Osteoblast (primary cell): ENCODE measurements at regions not wholly inside any gene's neighbourhood (a gene's known extent, or its start where the extent isn't known, plus 50 kb on each side); places are given as distances from the start of the nearest gene placed in this dataset.

Source experiments
- DNase-seq: peaks from one replicate; pipeline ENCODE4 v3.0.0; 2011; ENCODE audit warnings: low spot score, mixed read lengths; ENCODE audit not compliant: insufficient read length; ENCODE audit errors: missing footprints
- H2AFZ ChIP-seq: 2 replicates; pipeline ENCODE4 v1.6.0; 2011; ENCODE audit warnings: mild to moderate bottlenecking, low read length
- H3K27ac ChIP-seq: 2 replicates; pipeline ENCODE4 v1.5.1; 2011; ENCODE audit warnings: mild to moderate bottlenecking, low read depth, low read length, moderate library complexity
- H3K27me3 ChIP-seq: 2 replicates; pipeline ENCODE4 v1.6.0; 2012; ENCODE audit warnings: mild to moderate bottlenecking, control low read depth, inconsistent platforms, low read length, moderate library complexity; ENCODE audit not compliant: insufficient read depth
- H3K36me3 ChIP-seq: 2 replicates; pipeline ENCODE4 v1.5.1; 2011; ENCODE audit warnings: mild to moderate bottlenecking, low read length, control low read depth, moderate library complexity; ENCODE audit not compliant: insufficient read depth
- H3K4me1 ChIP-seq: 2 replicates; pipeline ENCODE4 v1.5.1; 2011; ENCODE audit warnings: mild to moderate bottlenecking, low read length, control low read depth, moderate library complexity; ENCODE audit not compliant: insufficient read depth
- H3K4me2 ChIP-seq: 2 replicates; pipeline ENCODE4 v1.6.0; 2011; ENCODE audit warnings: mild to moderate bottlenecking, low read length; ENCODE audit not compliant: insufficient read depth
- H3K4me3 ChIP-seq: fragments of 200-600 bp; sonication (generic); 3 replicates; pipeline ENCODE4 v1.5.1; 2012; ENCODE audit warnings: mild to moderate bottlenecking, low read length, inconsistent platforms; ENCODE audit not compliant: insufficient read depth
- H3K79me2 ChIP-seq: 2 replicates; pipeline ENCODE4 v1.6.0; 2012; ENCODE audit warnings: mild to moderate bottlenecking, low read length, control low read depth, inconsistent platforms; ENCODE audit not compliant: insufficient read depth
- H3K9me3 ChIP-seq: 2 replicates; pipeline ENCODE4 v1.5.1; 2011; ENCODE audit warnings: low read depth, low read length, control low read depth
- H4K20me1 ChIP-seq: 2 replicates; pipeline ENCODE4 v1.6.0; 2012; ENCODE audit warnings: mild to moderate bottlenecking, low read length, control low read depth; ENCODE audit not compliant: insufficient read depth
- TF ChIP-seq, protein P1 (sequence below): IDR thresholded peaks from 2 replicates; pipeline ENCODE4 v1.5.1; 2011; ENCODE audit warnings: mild to moderate bottlenecking, low read depth, low read length, moderate library complexity; ENCODE audit errors: extremely low read depth

DNA sequence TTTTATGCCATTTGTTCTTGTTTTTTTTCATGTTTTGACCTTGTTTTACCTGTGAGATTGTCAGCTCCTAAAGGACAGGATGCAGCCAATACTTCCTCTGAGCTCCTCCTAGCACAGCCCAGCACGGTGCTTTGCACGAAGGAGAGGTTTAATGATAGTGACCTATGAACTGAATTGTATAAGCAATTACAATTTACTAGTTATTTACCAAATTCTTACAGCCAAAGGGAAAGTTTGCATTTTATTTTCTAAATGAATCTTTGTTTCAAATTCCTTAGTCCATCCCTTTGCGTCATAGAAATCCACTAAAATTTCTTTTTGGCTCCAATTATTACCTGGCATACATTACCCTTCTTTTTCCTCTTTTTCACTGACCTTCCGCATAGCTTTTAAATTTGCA lies 326.1 kb downstream of the TDRD15 start:
- TF ChIP-seq, protein P1, sequence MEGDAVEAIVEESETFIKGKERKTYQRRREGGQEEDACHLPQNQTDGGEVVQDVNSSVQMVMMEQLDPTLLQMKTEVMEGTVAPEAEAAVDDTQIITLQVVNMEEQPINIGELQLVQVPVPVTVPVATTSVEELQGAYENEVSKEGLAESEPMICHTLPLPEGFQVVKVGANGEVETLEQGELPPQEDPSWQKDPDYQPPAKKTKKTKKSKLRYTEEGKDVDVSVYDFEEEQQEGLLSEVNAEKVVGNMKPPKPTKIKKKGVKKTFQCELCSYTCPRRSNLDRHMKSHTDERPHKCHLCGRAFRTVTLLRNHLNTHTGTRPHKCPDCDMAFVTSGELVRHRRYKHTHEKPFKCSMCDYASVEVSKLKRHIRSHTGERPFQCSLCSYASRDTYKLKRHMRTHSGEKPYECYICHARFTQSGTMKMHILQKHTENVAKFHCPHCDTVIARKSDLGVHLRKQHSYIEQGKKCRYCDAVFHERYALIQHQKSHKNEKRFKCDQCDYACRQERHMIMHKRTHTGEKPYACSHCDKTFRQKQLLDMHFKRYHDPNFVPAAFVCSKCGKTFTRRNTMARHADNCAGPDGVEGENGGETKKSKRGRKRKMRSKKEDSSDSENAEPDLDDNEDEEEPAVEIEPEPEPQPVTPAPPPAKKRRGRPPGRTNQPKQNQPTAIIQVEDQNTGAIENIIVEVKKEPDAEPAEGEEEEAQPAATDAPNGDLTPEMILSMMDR = no peak
- Histone ChIP-seq H3K4me1 (no peaks in the 10 kb centered on the region), H2AFZ (no peak overlapping the region)

DNA sequence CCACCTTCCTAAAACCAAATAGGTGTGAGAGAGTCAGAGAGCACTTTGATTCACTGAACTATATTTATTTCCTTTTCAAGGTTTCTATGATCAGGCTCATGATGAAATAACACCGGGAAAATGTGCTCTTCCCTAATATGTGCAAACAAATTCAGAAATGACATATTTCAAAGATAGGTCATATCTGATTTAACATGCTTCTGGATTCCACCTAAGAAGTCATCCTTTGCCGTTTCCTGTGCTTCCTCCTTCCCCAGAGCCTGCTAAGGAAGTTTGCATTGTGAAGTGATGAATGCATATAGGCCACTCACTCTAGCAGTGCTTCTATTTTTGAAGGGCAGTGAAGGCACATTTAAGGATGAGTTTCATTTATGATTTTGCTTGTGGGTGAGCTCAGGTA lies 327.6 kb downstream of the TDRD15 start:
- H4K20me1 ChIP-seq = no peaks in the 10 kb centered on the region
- peaks cover 6% of the 10 kb centered on the region for H3K9me3 ChIP-seq
- no peaks in the 10 kb centered on the region for H3K36me3 ChIP-seq
- no peak overlapping the region for H2AFZ ChIP-seq
- TF ChIP-seq, protein P1 = no peak
- H3K4me3 ChIP-seq = no peak overlapping the region
- DNase-seq = no peak
- no peak overlapping the region for H3K4me2 ChIP-seq
- H3K79me2 ChIP-seq = no peaks in the 10 kb centered on the region
- H3K27ac ChIP-seq = no peak overlapping the region
- H3K27me3 ChIP-seq = no peaks in the 10 kb centered on the region
- H3K4me1 ChIP-seq = no peaks in the 10 kb centered on the region

More for the DNA sequence above, 326.1 kb downstream of the TDRD15 start:
- no peak for DNase-seq
- no peaks in the 10 kb centered on the region for H4K20me1 ChIP-seq
- no peak overlapping the region for H3K27ac ChIP-seq
- no peaks in the 10 kb centered on the region for H3K36me3 ChIP-seq
- peaks cover 6% of the 10 kb centered on the region for H3K9me3 ChIP-seq
- H3K27me3 ChIP-seq = no peaks in the 10 kb centered on the region
- H3K4me2 ChIP-seq = no peak overlapping the region
- H3K4me3 ChIP-seq = no peak overlapping the region
- H3K79me2 ChIP-seq = no peaks in the 10 kb centered on the region

DNA sequence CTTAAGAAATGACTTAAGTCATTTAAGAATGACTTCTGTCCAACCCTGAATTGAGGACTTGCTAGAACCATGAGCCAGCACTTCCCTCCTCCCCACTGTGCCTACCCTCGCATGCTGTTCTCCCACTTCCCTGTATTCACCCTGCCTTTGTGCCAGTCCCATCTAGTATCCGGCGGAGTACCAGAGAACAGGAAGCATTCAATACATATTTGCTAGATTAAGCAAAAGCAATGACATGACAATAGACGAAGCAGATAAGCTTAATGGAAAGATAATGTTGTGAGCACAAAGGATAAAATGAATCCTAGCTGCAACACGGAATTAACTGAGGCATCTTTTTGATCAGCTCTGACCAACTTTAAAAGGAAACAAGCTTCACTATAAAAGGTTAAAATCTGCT lies 328.5 kb downstream of the TDRD15 start:
- Histone ChIP-seq H3K36me3 (no peaks in the 10 kb centered on the region), H3K79me2 (no peaks in the 10 kb centered on the region), H3K9me3 (peaks cover 6% of the 10 kb centered on the region), H3K4me3 (no peak overlapping the region), H3K4me2 (no peak overlapping the region), H3K27me3 (no peaks in the 10 kb centered on the region), H4K20me1 (no peaks in the 10 kb centered on the region), H3K4me1 (no peaks in the 10 kb centered on the region), H2AFZ (no peak overlapping the region), H3K27ac (no peak overlapping the region)
- TF ChIP-seq, protein P1 = no peak
- no peak for DNase-seq

DNA sequence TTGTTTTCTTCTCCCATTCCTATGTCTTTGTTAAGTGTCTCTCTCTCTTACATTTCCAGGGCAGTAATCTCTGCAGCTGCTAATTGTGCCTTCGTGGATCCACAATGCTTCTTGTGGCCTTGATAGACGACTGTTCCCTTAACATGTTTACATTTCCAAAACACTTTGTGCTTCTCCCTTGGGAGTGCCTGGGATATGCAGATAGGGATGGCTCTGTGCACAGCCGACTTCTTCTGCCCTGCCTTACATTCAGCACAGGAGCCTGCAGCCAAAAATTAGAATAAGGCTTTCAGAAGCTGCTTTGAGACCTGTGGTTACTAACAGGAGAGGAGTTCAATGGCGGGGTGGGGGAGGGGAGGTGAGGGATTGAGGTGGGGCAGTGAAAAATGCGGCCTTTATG lies 328.9 kb downstream of the TDRD15 start:
- DNase-seq = no peak
- no peak overlapping the region for H2AFZ ChIP-seq
- no peak overlapping the region for H3K4me2 ChIP-seq
- no peaks in the 10 kb centered on the region for H3K79me2 ChIP-seq
- TF ChIP-seq, protein P1 = no peak
- H4K20me1 ChIP-seq = no peaks in the 10 kb centered on the region
- no peak overlapping the region for H3K4me3 ChIP-seq
- no peaks in the 10 kb centered on the region for H3K4me1 ChIP-seq
- H3K27me3 ChIP-seq = no peaks in the 10 kb centered on the region
- H3K36me3 ChIP-seq = no peaks in the 10 kb centered on the region
- H3K9me3 ChIP-seq = peaks cover 6% of the 10 kb centered on the region
- H3K27ac ChIP-seq = no peak overlapping the region
